Loucy (cell line): ENCODE measurements at regions not wholly inside any gene's neighbourhood (a gene's known extent, or its start where the extent isn't known, plus 50 kb on each side); places are given as distances from the start of the nearest gene placed in this dataset.

Experiments
- CTCF ChIP-seq: fragments of 200-600 bp; sonication (generic); conservative IDR thresholded peaks from 2 replicates; pipeline ENCODE4 v1.5.1; 2014; ENCODE audit warnings: mild to moderate bottlenecking, antibody characterized with exemption, low read length
- EZH2phosphoT487 ChIP-seq: fragments of 200-600 bp; IDR thresholded peaks from 2 replicates; pipeline ENCODE4 v1.6.1; 2018; ENCODE audit warnings: antibody characterized with exemption, mild to moderate bottlenecking, moderate library complexity, borderline replicate concordance

GRCh38 chr9:87829756-87830155 is 52.9 kb upstream of the SPATA31E1 start:
- TF ChIP-seq CTCF, result no peak
- TF ChIP-seq EZH2phosphoT487, result no peak
